ENCODE measurements at regions not wholly inside any gene's neighbourhood (a gene's known extent, or its start where the extent isn't known, plus 50 kb on each side); places are given as distances from the start of the nearest gene placed in this dataset.

DNA sequence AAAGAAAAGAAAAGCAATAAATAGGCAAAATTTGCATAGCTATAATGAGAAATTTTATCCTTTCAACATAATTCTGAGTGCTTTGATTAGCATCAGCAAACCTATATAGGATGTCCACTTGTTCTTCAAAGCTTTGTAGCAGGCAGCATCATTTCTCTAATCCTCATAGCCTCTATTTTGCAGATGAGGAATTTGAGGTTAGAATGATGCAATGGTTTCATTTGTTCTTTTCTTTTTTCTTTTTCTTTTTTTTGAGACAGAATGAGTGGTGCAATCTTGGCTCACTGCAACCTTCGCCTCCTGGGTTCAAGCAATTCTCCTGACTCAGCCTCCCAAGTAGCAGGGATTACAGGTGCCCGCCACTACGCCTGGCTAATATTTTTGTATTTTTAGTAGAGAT lies 594.4 kb downstream of the TOX3 start:
- H3K36me3 ChIP-seq (ENCODE audit: insufficient read depth, low read depth, low read length) = no peaks in the 10 kb centered on the region
- no peaks in the 10 kb centered on the region for H3K27me3 ChIP-seq (ENCODE audit: insufficient read depth, low read length)
- no peak overlapping the region for H3K27ac ChIP-seq (ENCODE audit: low read length)
- H3K9me3 ChIP-seq (ENCODE audit: insufficient read depth, low read depth, low read length) = no peaks in the 10 kb centered on the region
- peak overlapping the region; percentile 36; the same call in 1 of the 2 replicates for H3K4me3 ChIP-seq (ENCODE audit: low read length)
- peaks cover 29% of the 10 kb centered on the region for H3K4me1 ChIP-seq (ENCODE audit: insufficient read depth, low read length)
- 0 out of 2 replicates have a peak overlapping the region, but pooled peaks have one; percentile 31 for H3K9ac ChIP-seq (ENCODE audit: low read depth, low read length)

DNA sequence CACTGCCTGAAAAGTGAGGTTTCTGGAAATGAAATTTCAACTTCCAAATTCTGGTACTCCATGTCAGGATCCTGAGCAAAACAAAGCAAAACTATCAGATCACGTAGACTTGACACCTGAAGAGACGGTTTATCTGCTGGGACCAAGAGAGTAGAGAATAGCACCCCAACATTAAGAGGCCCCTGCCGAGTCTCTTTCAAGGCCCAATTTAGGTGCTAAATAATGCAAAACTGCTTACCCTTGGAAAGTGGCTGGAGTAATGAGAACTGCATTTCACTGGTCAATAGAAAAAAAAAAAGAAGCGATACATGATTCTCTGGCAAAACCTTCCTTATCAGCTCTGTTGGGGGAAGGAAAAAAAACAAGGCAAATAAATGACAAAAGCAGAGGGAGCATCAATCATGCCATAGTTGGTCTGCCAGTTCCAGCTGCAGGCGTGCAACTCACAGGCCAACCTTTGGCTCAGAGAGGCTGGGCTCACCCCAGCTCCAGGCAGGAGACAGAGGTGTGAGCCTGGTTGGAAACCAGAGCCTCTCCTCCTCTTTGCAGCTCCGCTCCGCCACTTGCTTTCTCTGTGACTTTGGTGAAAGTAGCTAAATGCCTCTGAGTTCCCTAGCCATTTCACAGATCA lies 595.2 kb downstream of the TOX3 start:
- Histone ChIP-seq H3K9ac (ENCODE audit: low read depth, low read length) (peak overlapping the region; percentile 23; the same call in 1 of the 2 replicates), H3K36me3 (ENCODE audit: insufficient read depth, low read depth, low read length) (no peaks in the 10 kb centered on the region), H3K4me3 (ENCODE audit: low read length) (peak overlapping the region; percentile 36), H3K4me1 (ENCODE audit: insufficient read depth, low read length) (peaks cover 29% of the 10 kb centered on the region), H3K27ac (ENCODE audit: low read length) (peak overlapping the region; percentile 46), H3K27me3 (ENCODE audit: insufficient read depth, low read length) (no peaks in the 10 kb centered on the region), H3K9me3 (ENCODE audit: insufficient read depth, low read depth, low read length) (no peaks in the 10 kb centered on the region)

GRCh38 chr16:51950118-51950780 lies 596.7 kb downstream of the TOX3 start:
- no peak overlapping the region for H3K27ac ChIP-seq (ENCODE audit: low read length)

DNA sequence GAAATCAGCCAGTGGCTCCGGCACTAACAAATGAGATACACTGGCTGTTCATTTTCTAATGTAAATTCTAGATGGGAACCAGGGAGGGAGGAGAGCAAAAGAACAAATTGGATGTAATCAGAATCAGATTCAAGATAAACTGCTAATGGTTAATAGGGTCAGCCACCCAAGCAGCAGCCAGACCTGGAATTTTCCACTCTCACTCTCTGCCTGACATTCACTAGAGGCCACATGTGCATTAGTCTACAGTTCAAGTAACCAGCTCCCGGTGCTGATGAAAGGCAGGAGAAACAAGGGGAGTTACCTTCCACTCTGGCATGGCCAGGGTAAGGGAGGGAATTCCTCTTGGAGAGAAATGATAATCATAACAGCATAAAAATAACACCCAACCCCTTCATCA lies 597.7 kb downstream of the TOX3 start:
- H3K27ac ChIP-seq (ENCODE audit: low read length) = no peak overlapping the region
- H3K4me1 ChIP-seq (ENCODE audit: insufficient read depth, low read length) = peaks cover 29% of the 10 kb centered on the region
- H3K4me3 ChIP-seq (ENCODE audit: low read length) = no peak overlapping the region
- H3K27me3 ChIP-seq (ENCODE audit: insufficient read depth, low read length) = no peaks in the 10 kb centered on the region
- H3K9me3 ChIP-seq (ENCODE audit: insufficient read depth, low read depth, low read length) = no peaks in the 10 kb centered on the region
- H3K9ac ChIP-seq (ENCODE audit: low read depth, low read length) = no peak overlapping the region
- H3K36me3 ChIP-seq (ENCODE audit: insufficient read depth, low read depth, low read length) = no peaks in the 10 kb centered on the region

More at GRCh38 chr16:51950118-51950780, 596.7 kb downstream of the TOX3 start:
- Histone ChIP-seq H3K27me3 (ENCODE audit: insufficient read depth, low read length) (no peaks in the 10 kb centered on the region), H3K9ac (ENCODE audit: low read depth, low read length) (no peak overlapping the region), H3K4me1 (ENCODE audit: insufficient read depth, low read length) (peaks cover 29% of the 10 kb centered on the region), H3K9me3 (ENCODE audit: insufficient read depth, low read depth, low read length) (no peaks in the 10 kb centered on the region), H3K36me3 (ENCODE audit: insufficient read depth, low read depth, low read length) (no peaks in the 10 kb centered on the region), H3K4me3 (ENCODE audit: low read length) (no peak overlapping the region)

GRCh38 chr16:51941412-51941811 lies 605.5 kb downstream of the TOX3 start:
- Histone ChIP-seq H3K27ac (ENCODE audit: low read length) (no peak overlapping the region), H3K9me3 (ENCODE audit: insufficient read depth, low read depth, low read length) (no peaks in the 10 kb centered on the region), H3K27me3 (ENCODE audit: insufficient read depth, low read length) (no peaks in the 10 kb centered on the region), H3K36me3 (ENCODE audit: insufficient read depth, low read depth, low read length) (no peaks in the 10 kb centered on the region), H3K9ac (ENCODE audit: low read depth, low read length) (no peak overlapping the region), H3K4me1 (ENCODE audit: insufficient read depth, low read length) (peaks cover 11% of the 10 kb centered on the region; the same call in 1 of the 2 replicates), H3K4me3 (ENCODE audit: low read length) (no peak overlapping the region)

DNA sequence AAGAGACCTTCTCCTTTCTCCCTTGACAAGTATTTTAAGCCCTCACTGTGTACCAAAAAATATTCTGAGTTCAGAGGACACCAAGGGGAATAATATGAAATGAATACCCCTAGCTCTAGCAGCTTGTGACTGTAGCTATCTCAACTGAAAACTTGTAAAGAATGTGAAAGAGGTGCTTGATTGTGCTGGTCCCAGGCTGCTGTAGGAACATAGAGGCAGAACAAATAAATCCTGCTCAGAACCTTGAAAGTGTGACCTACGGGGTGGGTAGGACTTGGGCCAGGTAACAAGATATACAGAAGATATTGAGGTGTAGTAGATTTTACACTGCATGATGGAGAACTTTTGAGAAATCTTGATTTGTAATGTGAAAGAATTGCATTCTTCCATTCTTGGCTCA lies 606.8 kb downstream of the TOX3 start:
- H3K9ac ChIP-seq (ENCODE audit: low read depth, low read length) = no peak overlapping the region; the same call in 1 of the 2 replicates
- H3K9me3 ChIP-seq (ENCODE audit: insufficient read depth, low read depth, low read length) = no peaks in the 10 kb centered on the region
- no peaks in the 10 kb centered on the region for H3K27me3 ChIP-seq (ENCODE audit: insufficient read depth, low read length)
- no peak overlapping the region for H3K27ac ChIP-seq (ENCODE audit: low read length)
- H3K36me3 ChIP-seq (ENCODE audit: insufficient read depth, low read depth, low read length) = no peaks in the 10 kb centered on the region
- peaks cover 11% of the 10 kb centered on the region; the same call in 1 of the 2 replicates for H3K4me1 ChIP-seq (ENCODE audit: insufficient read depth, low read length)
- no peak overlapping the region for H3K4me3 ChIP-seq (ENCODE audit: low read length)

- Histone ChIP-seq H3K27me3 (ENCODE audit: insufficient read depth, low read length) (no peaks in the 10 kb centered on the region), H3K4me3 (ENCODE audit: low read length) (no peak overlapping the region), H3K4me1 (ENCODE audit: insufficient read depth, low read length) (peaks cover 11% of the 10 kb centered on the region; the same call in 1 of the 2 replicates), H3K9ac (ENCODE audit: low read depth, low read length) (no peak overlapping the region; the same call in 1 of the 2 replicates), H3K27ac (ENCODE audit: low read length) (no peak overlapping the region), H3K36me3 (ENCODE audit: insufficient read depth, low read depth, low read length) (no peaks in the 10 kb centered on the region), H3K9me3 (ENCODE audit: insufficient read depth, low read depth, low read length) (no peaks in the 10 kb centered on the region)
Measured at GRCh38 chr16:51939378-51939871, 607.5 kb downstream of the TOX3 start.

DNA sequence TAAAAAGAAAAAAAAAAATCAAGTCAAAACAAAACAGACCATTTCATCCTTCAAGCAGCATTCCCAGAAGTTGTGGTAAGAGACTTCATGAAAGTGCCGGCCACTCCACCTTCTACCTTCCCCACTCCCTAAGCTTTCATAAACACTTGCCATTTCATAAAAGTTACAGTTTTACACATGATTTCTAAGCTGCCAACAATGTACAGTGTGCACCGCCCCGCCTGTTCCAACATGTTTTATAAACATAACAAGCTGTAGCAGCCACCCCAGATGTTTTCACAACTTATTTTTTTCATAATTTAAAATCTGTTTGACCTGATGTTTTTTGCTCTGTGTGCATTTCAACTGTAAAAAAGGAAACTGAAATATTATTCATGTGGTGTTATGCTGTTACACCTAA lies 608.1 kb downstream of the TOX3 start:
- no peaks in the 10 kb centered on the region for H3K9me3 ChIP-seq (ENCODE audit: insufficient read depth, low read depth, low read length)
- H3K27me3 ChIP-seq (ENCODE audit: insufficient read depth, low read length) = no peaks in the 10 kb centered on the region
- H3K36me3 ChIP-seq (ENCODE audit: insufficient read depth, low read depth, low read length) = no peaks in the 10 kb centered on the region
- H3K9ac ChIP-seq (ENCODE audit: low read depth, low read length) = no peak overlapping the region
- peaks cover 11% of the 10 kb centered on the region; the same call in 1 of the 2 replicates for H3K4me1 ChIP-seq (ENCODE audit: insufficient read depth, low read length)
- no peak overlapping the region for H3K4me3 ChIP-seq (ENCODE audit: low read length)
- no peak overlapping the region for H3K27ac ChIP-seq (ENCODE audit: low read length)

- H3K4me1 ChIP-seq (ENCODE audit: insufficient read depth, low read length) = peaks cover 11% of the 10 kb centered on the region; the same call in 1 of the 2 replicates
- H3K9me3 ChIP-seq (ENCODE audit: insufficient read depth, low read depth, low read length) = no peaks in the 10 kb centered on the region
- no peak overlapping the region for H3K9ac ChIP-seq (ENCODE audit: low read depth, low read length)
- no peaks in the 10 kb centered on the region for H3K27me3 ChIP-seq (ENCODE audit: insufficient read depth, low read length)
- H3K27ac ChIP-seq (ENCODE audit: low read length) = no peak overlapping the region
- H3K36me3 ChIP-seq (ENCODE audit: insufficient read depth, low read depth, low read length) = no peaks in the 10 kb centered on the region
- H3K4me3 ChIP-seq (ENCODE audit: low read length) = no peak overlapping the region
Measured at GRCh38 chr16:51937771-51938170, 609.2 kb downstream of the TOX3 start.

GRCh38 chr16:51936846-51937245 lies 610.1 kb downstream of the TOX3 start:
- H3K36me3 ChIP-seq (ENCODE audit: insufficient read depth, low read depth, low read length) = no peaks in the 10 kb centered on the region
- H3K27me3 ChIP-seq (ENCODE audit: insufficient read depth, low read length) = no peaks in the 10 kb centered on the region
- no peak overlapping the region for H3K4me3 ChIP-seq (ENCODE audit: low read length)
- H3K9ac ChIP-seq (ENCODE audit: low read depth, low read length) = no peak overlapping the region
- no peaks in the 10 kb centered on the region for H3K9me3 ChIP-seq (ENCODE audit: insufficient read depth, low read depth, low read length)
- peaks cover 11% of the 10 kb centered on the region; the same call in 1 of the 2 replicates for H3K4me1 ChIP-seq (ENCODE audit: insufficient read depth, low read length)
- no peak overlapping the region for H3K27ac ChIP-seq (ENCODE audit: low read length)

DNA sequence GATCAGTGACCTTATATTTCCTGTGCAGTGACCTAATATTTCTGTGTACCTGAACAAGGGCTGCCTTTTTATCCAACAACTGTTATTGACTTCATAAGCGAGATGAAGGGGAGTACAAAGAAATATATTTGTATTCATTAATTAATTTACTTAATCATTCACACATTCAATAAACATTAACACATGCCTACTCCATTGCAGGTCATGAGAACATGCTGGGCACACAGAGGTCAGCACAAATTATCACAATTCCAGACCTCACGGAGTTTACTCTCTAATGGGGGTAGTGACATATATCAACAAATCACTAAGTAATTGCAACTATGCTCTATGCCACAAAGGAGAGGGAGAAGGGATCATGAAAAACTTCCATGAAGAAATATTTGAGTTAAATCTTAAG lies 614.6 kb downstream of the TOX3 start:
- Histone ChIP-seq H3K27ac (ENCODE audit: low read length) (no peak overlapping the region), H3K4me1 (ENCODE audit: insufficient read depth, low read length) (no peaks in the 10 kb centered on the region), H3K4me3 (ENCODE audit: low read length) (no peak overlapping the region), H3K36me3 (ENCODE audit: insufficient read depth, low read depth, low read length) (no peaks in the 10 kb centered on the region), H3K27me3 (ENCODE audit: insufficient read depth, low read length) (no peaks in the 10 kb centered on the region), H3K9ac (ENCODE audit: low read depth, low read length) (no peak overlapping the region), H3K9me3 (ENCODE audit: insufficient read depth, low read depth, low read length) (no peaks in the 10 kb centered on the region)

DNA sequence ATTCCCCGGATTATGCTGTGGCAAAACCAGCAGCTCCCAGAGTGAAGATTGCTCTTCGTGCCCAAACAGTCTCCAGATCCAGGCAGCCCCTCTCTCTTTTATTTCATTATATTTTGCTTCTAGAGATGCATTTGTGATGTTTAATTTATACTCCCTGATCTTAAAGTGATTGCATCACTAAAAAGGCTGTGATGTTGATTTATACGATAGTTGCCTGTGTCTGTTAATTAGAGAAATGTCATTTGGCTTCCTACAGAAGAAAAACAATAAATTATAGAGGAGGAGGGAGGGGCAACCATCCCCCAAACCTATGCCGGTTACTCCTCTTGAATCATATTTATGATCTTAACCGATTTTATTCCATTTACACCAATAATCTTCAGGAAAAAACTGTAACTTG lies 615.3 kb downstream of the TOX3 start:
- Histone ChIP-seq H3K36me3 (ENCODE audit: insufficient read depth, low read depth, low read length) (no peaks in the 10 kb centered on the region), H3K9me3 (ENCODE audit: insufficient read depth, low read depth, low read length) (no peaks in the 10 kb centered on the region), H3K27ac (ENCODE audit: low read length) (no peak overlapping the region), H3K9ac (ENCODE audit: low read depth, low read length) (no peak overlapping the region), H3K27me3 (ENCODE audit: insufficient read depth, low read length) (no peaks in the 10 kb centered on the region), H3K4me3 (ENCODE audit: low read length) (no peak overlapping the region), H3K4me1 (ENCODE audit: insufficient read depth, low read length) (no peaks in the 10 kb centered on the region)
